H1 (cell line): ENCODE measurements at regions not wholly inside any gene's neighbourhood (a gene's known extent, or its start where the extent isn't known, plus 50 kb on each side); places are given as distances from the start of the nearest gene placed in this dataset.

Experiments used
- CTCF ChIA-PET: fragments of 300-600 bp; sonication (Branson Sonifier 250); formaldehyde crosslinking; loops from one replicate; lab custom pipeline; 2021; ENCODE audit not compliant: partially characterized antibody; lab: Charles Lee
- POLR2A ChIA-PET: fragments of 300-600 bp; sonication (Branson Sonifier 250); formaldehyde crosslinking; loops from one replicate; lab custom pipeline; 2021; ENCODE audit warnings: inconsistent platforms; ENCODE audit not compliant: partially characterized antibody; lab: Charles Lee
- DNase-seq, 2 experiments: peaks; one replicate each; pipeline versions ENCODE4 v3.0.0 to v3.0.0-alpha.2; 2010 to 2022; ENCODE audit warnings: low spot score in 2 of 2, low read depth in 1 of 2, mixed read lengths in 1 of 2
- FAIRE-seq: peaks from 2 replicates; lab custom pipeline; 2011; peaks lifted over from hg19 to GRCh38; lab: Jason Lieb, UNC
- H2AFZ ChIP-seq: 2 replicates; pipeline ENCODE4 v1.8.1; 2012; ENCODE audit warnings: low read length, inconsistent platforms
- H2AK5ac ChIP-seq: 2 replicates; pipeline ENCODE4 v1.6.1; 2013; ENCODE audit warnings: low read depth, low read length
- H2BK120ac ChIP-seq: replicated peaks from 2 replicates; pipeline ENCODE3; 2013; ENCODE audit warnings: low read depth, low read length, inconsistent platforms
- H2BK12ac ChIP-seq: 2 replicates; pipeline ENCODE4 v1.6.1; 2013; ENCODE audit warnings: low read depth, low read length
- H2BK15ac ChIP-seq: 2 replicates; pipeline ENCODE4 v1.6.1; 2013; ENCODE audit warnings: low read length
- H2BK20ac ChIP-seq: 2 replicates; pipeline ENCODE4 v1.6.1; 2013; ENCODE audit warnings: low read length
- H2BK5ac ChIP-seq: 2 replicates; pipeline ENCODE4 v1.6.1; 2013; ENCODE audit warnings: low read depth, low read length
- H3K14ac ChIP-seq: 2 replicates; pipeline ENCODE4 v1.6.1; 2013; ENCODE audit warnings: inconsistent platforms; ENCODE audit not compliant: insufficient read length
- H3K18ac ChIP-seq: 2 replicates; pipeline ENCODE4 v1.6.1; 2013; ENCODE audit warnings: low read length; ENCODE audit errors: extremely low read depth
- H3K23ac ChIP-seq: 2 replicates; pipeline ENCODE4 v1.6.1; 2013; ENCODE audit warnings: inconsistent platforms; ENCODE audit not compliant: insufficient read length
- H3K23me2 ChIP-seq: 2 replicates; pipeline ENCODE4 v1.6.1; 2013; ENCODE audit warnings: low read depth, low read length
- H3K27ac ChIP-seq: 2 replicates; pipeline ENCODE4 v1.6.1; 2011; ENCODE audit warnings: low read depth, low read length, inconsistent platforms
- H3K27me3 ChIP-seq, 4 experiments: replicated peaks in 1 of 4; 1 replicate in 1 of 4; 2 replicates in 3 of 4; pipeline versions ENCODE4 v1.6.1 to v1.8.1; 2011 to 2013; ENCODE audit warnings: low read length in 3 of 4, mild to moderate bottlenecking in 3 of 4, inconsistent platforms in 2 of 4, mixed read lengths in 2 of 4, moderate library complexity in 1 of 4; ENCODE audit not compliant: control insufficient read depth in 3 of 4, insufficient read depth in 3 of 4; ENCODE audit errors: extremely low read depth in 1 of 4
- H3K36me3 ChIP-seq, 4 experiments: 2 replicates each; pipeline versions ENCODE4 v1.6.1 to v1.8.1; 2011 to 2013; ENCODE audit warnings: mild to moderate bottlenecking in 4 of 4, low read length in 3 of 4, moderate library complexity in 2 of 4, control low read depth in 1 of 4, inconsistent platforms in 1 of 4; ENCODE audit not compliant: insufficient read depth in 4 of 4, control insufficient read depth in 2 of 4
- H3K4ac ChIP-seq: replicated peaks from 2 replicates; pipeline ENCODE3; 2013; ENCODE audit warnings: low read length, low read depth, mixed read lengths, inconsistent platforms; ENCODE audit not compliant: insufficient read length
- H3K4me1 ChIP-seq, 4 experiments: replicated peaks in 1 of 4; 1 replicate in 1 of 4; 2 replicates in 3 of 4; pipeline versions ENCODE4 v1.6.1 to v1.8.1; 2011 to 2013; ENCODE audit warnings: low read length in 3 of 4, inconsistent platforms in 2 of 4, mixed read lengths in 1 of 4; ENCODE audit not compliant: insufficient read depth in 4 of 4, control insufficient read depth in 3 of 4
- H3K4me2 ChIP-seq, 2 experiments: 2 replicates each; pipeline versions ENCODE4 v1.6.1 to v1.8.1; 2011 to 2013; ENCODE audit warnings: low read depth in 2 of 2, low read length in 2 of 2, control low read depth in 1 of 2, inconsistent platforms in 1 of 2, mild to moderate bottlenecking in 1 of 2; ENCODE audit not compliant: insufficient read depth in 1 of 2
- H3K4me3 ChIP-seq, 4 experiments: fragments of 200-600, 300-600 bp in 1 of 4; sonication (generic), shearing (Covaris generic), sonication (Bioruptor Twin) in 1 of 4; 2 replicates each; pipeline versions ENCODE4 v1.5.1 to v1.8.1; 2011 to 2016; ENCODE audit warnings: low read length in 4 of 4, low read depth in 3 of 4, control low read depth in 2 of 4, inconsistent platforms in 2 of 4, mild to moderate bottlenecking in 2 of 4, mixed read lengths in 1 of 4, moderate library complexity in 1 of 4; ENCODE audit not compliant: insufficient read depth in 2 of 4; ENCODE audit errors: extremely low read depth in 1 of 4
- H3K56ac ChIP-seq: replicated peaks from 2 replicates; pipeline ENCODE3; 2013; ENCODE audit warnings: low read depth, mild to moderate bottlenecking, mixed read lengths, low read length, inconsistent platforms; ENCODE audit not compliant: insufficient read length
- H3K79me1 ChIP-seq: 2 replicates; pipeline ENCODE4 v1.6.1; 2013; ENCODE audit warnings: low read depth, low read length, control low read depth
- H3K79me2 ChIP-seq, 2 experiments: 2 replicates each; pipeline versions ENCODE4 v1.6.1 to v1.8.1; 2012 to 2013; ENCODE audit warnings: low read length in 2 of 2, mild to moderate bottlenecking in 2 of 2, inconsistent platforms in 1 of 2; ENCODE audit not compliant: insufficient read depth in 2 of 2, control insufficient read depth in 1 of 2
- H3K9ac ChIP-seq, 4 experiments: replicated peaks in 1 of 4; 1 replicate in 1 of 4; 2 replicates in 3 of 4; pipeline versions ENCODE4 v1.6.1 to v1.8.1; 2011 to 2013; ENCODE audit warnings: low read depth in 3 of 4, low read length in 3 of 4, control low read depth in 2 of 4, mild to moderate bottlenecking in 2 of 4, moderate library complexity in 2 of 4, inconsistent platforms in 1 of 4; ENCODE audit errors: extremely low read depth in 1 of 4
- H3K9me3 ChIP-seq, 2 experiments: 2 replicates each; pipeline versions ENCODE4 v1.6.1 to v1.8.1; 2012 to 2013; ENCODE audit warnings: mild to moderate bottlenecking in 2 of 2, moderate library complexity in 2 of 2, control low read depth in 1 of 2, inconsistent platforms in 1 of 2, low read depth in 1 of 2, low read length in 1 of 2, mixed read lengths in 1 of 2; ENCODE audit not compliant: insufficient read depth in 2 of 2
- H4K20me1 ChIP-seq, 2 experiments: replicated peaks in 1 of 2; 2 replicates each; pipeline versions ENCODE3 to v1.8.1; 2011 to 2013; ENCODE audit warnings: inconsistent platforms in 2 of 2, low read length in 2 of 2, mild to moderate bottlenecking in 1 of 2; ENCODE audit not compliant: insufficient read depth in 2 of 2, control insufficient read depth in 1 of 2
- H4K5ac ChIP-seq: 2 replicates; pipeline ENCODE4 v1.6.1; 2013; ENCODE audit warnings: low read length, low read depth, mixed read lengths, inconsistent platforms; ENCODE audit not compliant: insufficient read length
- H4K8ac ChIP-seq: 2 replicates; pipeline ENCODE4 v1.8.0; 2013; ENCODE audit warnings: mild to moderate bottlenecking, moderate library complexity, low read length, inconsistent platforms; ENCODE audit not compliant: insufficient read depth; ENCODE audit errors: extremely low read depth
- H4K91ac ChIP-seq: replicated peaks from 2 replicates; pipeline ENCODE3; 2013; ENCODE audit warnings: low read length, mixed read lengths, inconsistent platforms; ENCODE audit not compliant: insufficient read length
- CTBP2 ChIP-seq: IDR thresholded peaks from 2 replicates; pipeline ENCODE4 v1.7.0; 2011; ENCODE audit warnings: borderline replicate concordance, mild to moderate bottlenecking, moderate library complexity, mixed read lengths, low read length; ENCODE audit not compliant: insufficient read depth, insufficient read length
- EP300 ChIP-seq, 2 experiments: IDR thresholded peaks; 1 replicate in 1 of 2; 2 replicates in 1 of 2; pipeline ENCODE4 v1.6.1; 2011 to 2012; ENCODE audit warnings: low read depth in 2 of 2, low read length in 2 of 2, mild to moderate bottlenecking in 2 of 2, borderline replicate concordance in 1 of 2, inconsistent platforms in 1 of 2, moderate library complexity in 1 of 2
- JUN ChIP-seq: IDR thresholded peaks from 2 replicates; pipeline ENCODE4 v1.6.1; 2011; ENCODE audit warnings: low read depth, mild to moderate bottlenecking, improper control_type of control experiment, low read length
- NANOG ChIP-seq: IDR thresholded peaks from 2 replicates; pipeline ENCODE4 v1.6.1; 2011; ENCODE audit warnings: low read length, low read depth, mild to moderate bottlenecking, inconsistent platforms; ENCODE audit not compliant: insufficient read depth, poor library complexity, severe bottlenecking
- SP1 ChIP-seq: IDR thresholded peaks from 2 replicates; pipeline ENCODE4 v1.6.1; 2011; ENCODE audit warnings: low read depth, low read length
- WGBS, 2 experiments: shearing (Covaris generic) in 1 of 2; methylation state at CpG; one replicate each; pipeline versions ENCODE4 v1.1.6 to v1.1.7; 2013 to 2015; ENCODE audit warnings: low lambda C conversion rate in 2 of 2, mixed read lengths in 2 of 2, inconsistent platforms in 1 of 2, low coverage in 1 of 2, missing lambda C conversion rate in 1 of 2; ENCODE audit not compliant: insufficient replicate concordance in 2 of 2, insufficient coverage in 1 of 2, insufficient read length in 1 of 2; ENCODE audit errors: extremely low coverage in 1 of 2, missing lambda C conversion rate in 1 of 2; 5-methylcytosine and 5-hydroxymethylcytosine counted together

DNA sequence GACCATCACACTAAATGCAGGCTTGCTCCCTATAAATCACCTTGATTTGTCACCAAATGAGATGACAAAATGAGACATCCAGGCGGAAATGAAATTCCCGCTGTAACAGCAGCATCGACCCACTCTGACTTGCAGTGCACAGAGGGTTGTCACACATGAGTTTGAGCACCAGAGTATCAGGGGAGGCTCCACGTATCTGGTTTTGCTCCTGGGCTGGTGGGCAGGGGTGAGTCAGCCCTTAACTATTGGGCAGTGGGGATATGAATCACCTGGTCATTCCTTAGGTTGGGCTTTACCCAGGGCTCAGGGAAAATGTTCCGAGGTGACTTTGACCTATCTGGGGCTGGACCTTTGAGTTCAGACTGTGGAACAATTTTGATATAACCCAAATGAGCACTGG, 245.2 kb upstream of the CCL2 start:
- H3K36me3 ChIP-seq = no peaks in the 10 kb centered on the region
- H3K23me2 ChIP-seq = peaks cover 4% of the 10 kb centered on the region; the same call in 1 of the 2 replicates
- no peaks in the 10 kb centered on the region for H3K4me1 ChIP-seq
- no peak overlapping the region for H3K4me3 ChIP-seq
- no peak overlapping the region for H3K18ac ChIP-seq
- H3K56ac ChIP-seq = no peak overlapping the region
- H4K5ac ChIP-seq = no peak overlapping the region
- H3K79me2 ChIP-seq = no peaks in the 10 kb centered on the region
- H2BK120ac ChIP-seq = no peak overlapping the region
- WGBS, 2 experiments = 85% methylated on average over 5 of the region's 5 CpGs; no CpG with 5 or more reads in 1 of the 2 experiments
- CTCF ChIA-PET = interaction anchor here (1.6 kb wide), 1 partner anchor 17 kb away, joined by 4 read pairs; no protein-coding TSS in a partner anchor
- no peak overlapping the region for H3K14ac ChIP-seq
- no peak overlapping the region for H3K4me2 ChIP-seq
- no peak overlapping the region for H3K27ac ChIP-seq
- no peaks in the 10 kb centered on the region for H3K79me1 ChIP-seq
- H4K20me1 ChIP-seq = no peaks in the 10 kb centered on the region
- no peak overlapping the region for H3K23ac ChIP-seq
- no peak overlapping the region for H2BK20ac ChIP-seq
- TF ChIP-seq SP1 (no peak), JUN (no peak), EP300 (IDR thresholded peaks at IDR 0.05; ENCODE audit: borderline replicate concordance in 1 of 2, low read depth in 2 of 2, low read length in 2 of 2) (no peak), NANOG (no peak), CTBP2 (no peak)
- H2BK12ac ChIP-seq = no peak overlapping the region
- no peak overlapping the region for H2AK5ac ChIP-seq
- H2AFZ ChIP-seq = no peak overlapping the region
- H4K91ac ChIP-seq = no peak overlapping the region
- POLR2A ChIA-PET = no interaction called here
- no peaks in the 10 kb centered on the region for H3K27me3 ChIP-seq
- H3K9me3 ChIP-seq = no peaks in the 10 kb centered on the region
- no peak overlapping the region for H2BK15ac ChIP-seq
- H3K4ac ChIP-seq = no peak overlapping the region
- FAIRE-seq (no peak), DNase-seq (no peak)
- H3K9ac ChIP-seq = no peak overlapping the region
- H2BK5ac ChIP-seq = no peak overlapping the region
- H4K8ac ChIP-seq = no peak overlapping the region
